Gastrocnemius medialis (tissue), 4 donors: ENCODE measurements at regions not wholly inside any gene's neighbourhood (a gene's known extent, or its start where the extent isn't known, plus 50 kb on each side); places are given as distances from the start of the nearest gene placed in this dataset.

Source experiments
- ATAC-seq, 2 donors: fragments of 150-250 bp; one replicate each; pipeline ENCODE4 v1.9.1; 2016
- DNase-seq, 2 donors: peaks; one replicate each; pipeline ENCODE4 v3.0.0-alpha.2; 2019
- H3K27ac ChIP-seq, 4 donors: fragments of 200-600 bp; sonication (generic); 1 replicate in 1 of 4; 2 replicates in 3 of 4; pipeline ENCODE4 v1.5.1; 2016 to 2018; ENCODE audit warnings: mild to moderate bottlenecking in 2 of 4, moderate library complexity in 1 of 4
- H3K27me3 ChIP-seq, 3 donors: fragments of 200-600 bp; sonication (generic) in 2 of 3; 1 replicate in 1 of 3; 2 replicates in 2 of 3; pipeline versions ENCODE4 v1.5.1 to v1.6.0; 2016 to 2019; ENCODE audit warnings: mild to moderate bottlenecking in 1 of 3, moderate library complexity in 1 of 3
- H3K36me3 ChIP-seq, 2 donors: fragments of 200-600 bp; sonication (generic) in 1 of 2; one replicate each; pipeline ENCODE4 v1.5.1; 2017 to 2018
- H3K4me1 ChIP-seq, 2 donors: fragments of 200-600 bp; sonication (generic) in 1 of 2; one replicate each; pipeline ENCODE4 v1.5.1; 2016 to 2017; ENCODE audit warnings: mild to moderate bottlenecking in 2 of 2
- H3K4me3 ChIP-seq, 4 donors: fragments of 200-600 bp; sonication (generic) in 3 of 4; 1 replicate in 1 of 4; 2 replicates in 3 of 4; pipeline ENCODE4 v1.5.1; 2016 to 2019; ENCODE audit warnings: mild to moderate bottlenecking in 2 of 4
- H3K9me3 ChIP-seq, 3 donors: fragments of 200-600 bp; sonication (generic) in 2 of 3; 1 replicate in 1 of 3; 2 replicates in 2 of 3; pipeline ENCODE4 v1.5.1; 2016 to 2019
- CTCF ChIP-seq, 5 experiments: fragments of 450-650 bp in 3 of 5; fragments of 200-600 bp in 2 of 5; sonication (generic) in 2 of 5; IDR thresholded peaks in 4 of 5; conservative IDR thresholded peaks in 1 of 5; 1 replicate in 4 of 5; 2 replicates in 1 of 5; pipeline ENCODE4 v1.5.1; 2016 to 2019; ENCODE audit warnings: antibody characterized with exemption in 5 of 5, mild to moderate bottlenecking in 3 of 5, moderate library complexity in 3 of 5
- POLR2A ChIP-seq, 2 donors: fragments of 450-650 bp; IDR thresholded peaks; one replicate each; pipeline ENCODE4 v1.6.1; 2017; ENCODE audit warnings: antibody characterized with exemption in 2 of 2, mild to moderate bottlenecking in 2 of 2, moderate library complexity in 2 of 2
- in situ Hi-C, 4 donors: fragments of 200-750 bp; cut with MboI; loops; one replicate each; pipeline versions ENCODE4 v1.15.0 to v1.8.0; 2017; ENCODE audit warnings: low sequenced_read_pairs in 4 of 4
- intact Hi-C: fragments of 100-400 bp; cut with DNase I; formaldehyde crosslinking; loops from one replicate; pipeline ENCODE4 v1.15.1; 2023; ENCODE audit warnings: low total_unique reads

- no peak overlapping the region for H3K27ac ChIP-seq
- TF ChIP-seq CTCF (IDR thresholded peaks at IDR 0.05 in 4 of 5, conservative IDR thresholded peaks at IDR 0.05 in 1 of 5) (no peak), POLR2A (IDR thresholded peaks at IDR 0.05) (no peak)
- no peak for DNase-seq
- no peaks in the 10 kb centered on the region for H3K9me3 ChIP-seq
- no peaks in the 10 kb centered on the region for H3K27me3 ChIP-seq
- H3K36me3 ChIP-seq, result no peaks in the 10 kb centered on the region
- H3K4me3 ChIP-seq, result no peak overlapping the region
- in situ Hi-C loops, result no loop called here
- intact Hi-C loops, result no loop called here
- no peaks in the 10 kb centered on the region for H3K4me1 ChIP-seq
- ATAC-seq, result no peak
These were observed 591.9 kb downstream of the TECRL start for GRCh38 chr4:63817196-63817865.

GRCh38 chr4:63814171-63814964 lies 594.9 kb downstream of the TECRL start:
- no peak for ATAC-seq
- Histone ChIP-seq H3K27me3 (no peaks in the 10 kb centered on the region), H3K9me3 (no peaks in the 10 kb centered on the region), H3K27ac (no peak overlapping the region), H3K36me3 (no peaks in the 10 kb centered on the region), H3K4me3 (no peak overlapping the region), H3K4me1 (no peaks in the 10 kb centered on the region)
- TF ChIP-seq CTCF (IDR thresholded peaks at IDR 0.05 in 4 of 5, conservative IDR thresholded peaks at IDR 0.05 in 1 of 5) (no peak), POLR2A (IDR thresholded peaks at IDR 0.05) (no peak)
- in situ Hi-C loops (no loop called here), intact Hi-C loops (no loop called here)
- DNase-seq, result no peak

GRCh38 chr4:63799166-63799565 lies 610.1 kb downstream of the TECRL start:
- TF ChIP-seq CTCF (IDR thresholded peaks at IDR 0.05 in 4 of 5, conservative IDR thresholded peaks at IDR 0.05 in 1 of 5) (no peak), POLR2A (IDR thresholded peaks at IDR 0.05) (no peak)
- Histone ChIP-seq H3K36me3 (no peaks in the 10 kb centered on the region), H3K4me1 (no peaks in the 10 kb centered on the region), H3K9me3 (no peaks in the 10 kb centered on the region), H3K27ac (no peak overlapping the region), H3K27me3 (no peaks in the 10 kb centered on the region), H3K4me3 (no peak overlapping the region)
- in situ Hi-C loops, result no loop called here
- ATAC-seq (no peak), DNase-seq (no peak)
- intact Hi-C loops, result no loop called here

GRCh38 chr4:63795301-63795700 lies 613.9 kb downstream of the TECRL start:
- Histone ChIP-seq H3K9me3 (no peaks in the 10 kb centered on the region), H3K4me1 (no peaks in the 10 kb centered on the region), H3K4me3 (no peak overlapping the region), H3K27me3 (no peaks in the 10 kb centered on the region), H3K36me3 (no peaks in the 10 kb centered on the region), H3K27ac (no peak overlapping the region)
- in situ Hi-C loops (no loop called here), intact Hi-C loops (no loop called here)
- ATAC-seq (no peak), DNase-seq (no peak)
- TF ChIP-seq POLR2A (IDR thresholded peaks at IDR 0.05), result no peak
- no peak for TF ChIP-seq CTCF (IDR thresholded peaks at IDR 0.05 in 4 of 5, conservative IDR thresholded peaks at IDR 0.05 in 1 of 5)
